Activated naive CD8-positive, alpha-beta T cell treated with anti-CD3 and anti-CD28 coated beads, Interleukin-2, amount 50 U/mL, for 24 hours (primary cell): ENCODE measurements at regions not wholly inside any gene's neighbourhood (a gene's known extent, or its start where the extent isn't known, plus 50 kb on each side); places are given as distances from the start of the nearest gene placed in this dataset.
"Not testable (repeated sequence)": the region's sequence is repeated elsewhere in the genome, so short reads cannot be mapped to it uniquely, and the experiment has no call there.

Experiments
- ATAC-seq: fragments of 150-1000 bp; cut with Tn5 transposase; one replicate; pipeline ENCODE4 v1.10.0; 2021
- DNase-seq: peaks from one replicate; pipeline ENCODE4 v3.0.0; 2021
- H3K27ac Mint-ChIP-seq: one replicate; pipeline ENCODE4 v1.8.0; 2021; ENCODE audit warnings: mild to moderate bottlenecking, mixed read lengths
- H3K27me3 Mint-ChIP-seq: one replicate; pipeline ENCODE4 v1.8.0; 2021; ENCODE audit warnings: mixed read lengths
- H3K36me3 Mint-ChIP-seq: one replicate; pipeline ENCODE4 v1.8.0; 2021; ENCODE audit warnings: low read depth, mixed read lengths
- H3K4me1 Mint-ChIP-seq: one replicate; pipeline ENCODE4 v1.8.0; 2021; ENCODE audit warnings: mixed read lengths
- H3K4me3 Mint-ChIP-seq: one replicate; pipeline ENCODE4 v1.8.0; 2021; ENCODE audit warnings: mild to moderate bottlenecking, moderate library complexity, mixed read lengths
- H3K9me3 Mint-ChIP-seq: one replicate; pipeline ENCODE4 v1.8.0; 2021; ENCODE audit warnings: mixed read lengths

GRCh38 chr2:142525720-142526119, 351.7 kb upstream of the KYNU start:
- DNase-seq = no peak
- H3K4me3 Mint-ChIP-seq = no peak overlapping the region
- no peaks in the 10 kb centered on the region for H3K36me3 Mint-ChIP-seq
- H3K27me3 Mint-ChIP-seq = no peaks in the 10 kb centered on the region
- H3K4me1 Mint-ChIP-seq = no peaks in the 10 kb centered on the region
- H3K9me3 Mint-ChIP-seq = no peaks in the 10 kb centered on the region
- no peak for ATAC-seq
- H3K27ac Mint-ChIP-seq = no peak overlapping the region

- no peak for DNase-seq
- H3K36me3 Mint-ChIP-seq = no peaks in the 10 kb centered on the region
- no peak overlapping the region for H3K4me3 Mint-ChIP-seq
- no peaks in the 10 kb centered on the region for H3K27me3 Mint-ChIP-seq
- H3K27ac Mint-ChIP-seq = no peak overlapping the region
- H3K9me3 Mint-ChIP-seq = peaks cover 3% of the 10 kb centered on the region
- no peak for ATAC-seq
- no peaks in the 10 kb centered on the region for H3K4me1 Mint-ChIP-seq
Observed at GRCh38 chr2:142521492-142521891, 356.0 kb upstream of the KYNU start.

DNA sequence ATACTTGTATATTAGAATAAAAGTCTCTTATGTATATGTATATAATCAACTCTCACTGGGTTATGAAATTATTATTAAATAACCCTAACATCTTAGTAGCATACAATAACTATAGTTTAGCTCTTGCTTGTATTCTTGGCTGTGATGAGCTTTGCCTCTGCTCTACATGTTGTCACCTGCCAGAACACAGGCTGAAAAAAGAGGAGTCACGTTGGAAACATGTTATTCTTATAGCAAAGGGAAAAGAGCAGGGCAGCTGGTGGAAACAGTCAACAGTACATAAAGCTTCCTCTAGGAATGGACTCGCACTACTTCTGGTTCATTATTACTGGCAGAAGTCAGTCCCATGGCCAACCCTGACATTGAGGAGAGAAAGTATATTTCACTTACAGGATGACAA, 362.0 kb upstream of the KYNU start:
- peaks cover 3% of the 10 kb centered on the region for H3K9me3 Mint-ChIP-seq
- H3K27me3 Mint-ChIP-seq = no peaks in the 10 kb centered on the region
- ATAC-seq (no peak), DNase-seq (no peak)
- no peak overlapping the region for H3K4me3 Mint-ChIP-seq
- H3K27ac Mint-ChIP-seq = no peak overlapping the region
- no peaks in the 10 kb centered on the region for H3K36me3 Mint-ChIP-seq
- H3K4me1 Mint-ChIP-seq = no peaks in the 10 kb centered on the region

- ATAC-seq = no peak
- H3K4me1 Mint-ChIP-seq = no peaks in the 10 kb centered on the region
- H3K4me3 Mint-ChIP-seq = no peak overlapping the region
- no peaks in the 10 kb centered on the region for H3K36me3 Mint-ChIP-seq
- no peak overlapping the region for H3K27ac Mint-ChIP-seq
- no peak for DNase-seq
- H3K27me3 Mint-ChIP-seq = no peaks in the 10 kb centered on the region
- no peaks in the 10 kb centered on the region for H3K9me3 Mint-ChIP-seq
Observed at GRCh38 chr2:142509401-142509800, 368.1 kb upstream of the KYNU start.

DNA sequence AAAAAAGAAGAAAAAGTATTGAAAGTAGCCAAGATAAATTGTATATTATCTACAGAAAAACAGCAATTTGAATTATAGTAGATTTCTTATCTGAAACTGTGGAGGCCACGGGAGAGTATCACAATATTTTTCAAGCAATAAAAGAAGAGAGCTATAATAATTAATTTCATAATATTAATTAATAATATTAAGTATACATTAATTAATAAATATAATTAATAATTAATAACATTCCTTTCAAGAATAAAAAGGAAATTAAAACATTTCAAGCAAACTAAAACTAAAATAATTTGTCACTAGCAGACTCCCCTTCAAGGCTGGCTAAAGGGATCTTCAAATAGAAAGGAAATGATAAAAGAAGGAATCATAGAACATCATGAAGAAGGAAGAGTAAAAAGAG, 372.7 kb upstream of the KYNU start:
- no peak for ATAC-seq
- Mint-ChIP-seq H3K4me3 (no peak overlapping the region), H3K27me3 (no peaks in the 10 kb centered on the region), H3K9me3 (peaks cover 7% of the 10 kb centered on the region), H3K27ac (no peak overlapping the region), H3K36me3 (no peaks in the 10 kb centered on the region), H3K4me1 (no peaks in the 10 kb centered on the region)
- no peak for DNase-seq

DNA sequence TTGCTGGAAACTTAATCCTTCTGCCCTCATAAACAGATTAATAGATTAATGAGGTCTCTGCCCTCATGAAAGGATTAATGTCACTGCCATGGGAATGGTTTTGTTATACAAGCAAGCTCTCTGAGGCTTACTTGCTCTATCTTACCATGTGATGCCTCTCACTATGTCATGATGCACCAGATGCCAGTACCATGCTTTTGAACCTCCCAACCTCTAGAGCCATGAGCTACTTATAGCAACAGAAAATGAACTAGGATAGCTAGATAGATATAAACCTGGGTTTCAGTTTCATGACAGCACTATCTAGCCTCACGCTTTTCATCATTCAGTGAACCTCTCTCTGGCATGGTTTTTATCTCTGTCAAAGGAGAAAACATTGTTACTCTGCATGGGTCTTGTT, 371.6 kb upstream of the LRP1B start:
- Mint-ChIP-seq H3K36me3 (no peaks in the 10 kb centered on the region), H3K4me1 (no peaks in the 10 kb centered on the region), H3K9me3 (peaks cover 7% of the 10 kb centered on the region), H3K27ac (no peak overlapping the region), H3K27me3 (no peaks in the 10 kb centered on the region), H3K4me3 (no peak overlapping the region)
- ATAC-seq (no peak), DNase-seq (no peak)

GRCh38 chr2:142495141-142495540, 364.3 kb upstream of the LRP1B start:
- ATAC-seq (no peak), DNase-seq (no peak)
- Mint-ChIP-seq H3K27me3 (no peaks in the 10 kb centered on the region), H3K4me1 (no peaks in the 10 kb centered on the region), H3K27ac (no peak overlapping the region), H3K9me3 (peaks cover under 1% of the 10 kb centered on the region), H3K36me3 (no peaks in the 10 kb centered on the region), H3K4me3 (no peak overlapping the region)

DNA sequence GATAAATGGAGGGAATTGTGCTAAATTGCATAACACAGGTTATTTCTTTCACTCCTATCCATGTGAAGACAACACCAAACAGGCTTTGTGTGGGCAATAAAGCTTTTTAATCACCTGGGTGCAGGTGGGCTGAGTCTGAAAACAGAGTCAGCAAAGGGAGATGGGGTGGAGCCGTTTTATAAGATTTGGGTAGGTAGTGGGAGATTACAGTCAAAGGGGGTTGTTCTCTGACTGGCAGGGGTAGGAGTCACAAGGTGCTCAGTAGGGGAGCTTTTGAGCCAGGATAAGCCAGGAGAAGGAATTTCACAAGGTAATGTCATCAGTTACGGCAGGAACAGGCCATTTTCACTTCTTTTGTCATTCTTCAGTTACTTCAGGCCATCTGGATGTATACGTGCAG, 358.8 kb upstream of the LRP1B start:
- not testable (repeated sequence) for H3K4me1 Mint-ChIP-seq, DNase-seq, H3K4me3 Mint-ChIP-seq, ATAC-seq, H3K27ac Mint-ChIP-seq, H3K9me3 Mint-ChIP-seq, H3K27me3 Mint-ChIP-seq, H3K36me3 Mint-ChIP-seq

- Mint-ChIP-seq H3K4me1 (no peaks in the 10 kb centered on the region), H3K27me3 (no peaks in the 10 kb centered on the region), H3K36me3 (no peaks in the 10 kb centered on the region), H3K4me3 (no peak overlapping the region), H3K9me3 (no peaks in the 10 kb centered on the region), H3K27ac (no peak overlapping the region)
- DNase-seq (no peak), ATAC-seq (no peak)
Observed at GRCh38 chr2:142484111-142484510, 353.3 kb upstream of the LRP1B start.

DNA sequence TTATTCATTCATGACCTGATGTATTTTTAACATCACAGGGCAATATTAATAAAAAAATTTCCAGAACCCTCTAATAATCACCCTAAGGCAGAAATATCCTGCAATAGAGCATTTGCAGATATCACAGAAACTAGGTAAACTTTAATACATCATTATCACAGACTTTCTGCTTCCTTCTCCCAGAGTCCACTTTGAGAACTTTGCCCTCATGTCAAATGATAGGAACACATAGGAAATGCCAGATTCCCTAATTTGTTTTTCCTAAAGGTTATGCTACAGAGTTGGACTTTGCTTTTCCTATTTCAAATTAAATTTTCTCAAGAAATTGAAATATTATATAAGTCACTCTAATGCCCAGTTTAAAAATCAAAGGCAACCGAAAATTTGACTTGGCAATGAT, 352.8 kb upstream of the LRP1B start:
- Mint-ChIP-seq H3K9me3 (no peaks in the 10 kb centered on the region), H3K4me1 (no peaks in the 10 kb centered on the region), H3K27me3 (no peaks in the 10 kb centered on the region), H3K4me3 (no peak overlapping the region), H3K27ac (no peak overlapping the region), H3K36me3 (no peaks in the 10 kb centered on the region)
- DNase-seq = no peak
- no peak for ATAC-seq

- no peaks in the 10 kb centered on the region for H3K27me3 Mint-ChIP-seq
- ATAC-seq (no peak), DNase-seq (no peak)
- H3K4me3 Mint-ChIP-seq = no peak overlapping the region
- no peak overlapping the region for H3K27ac Mint-ChIP-seq
- no peaks in the 10 kb centered on the region for H3K4me1 Mint-ChIP-seq
- peaks cover 7% of the 10 kb centered on the region for H3K9me3 Mint-ChIP-seq
- no peaks in the 10 kb centered on the region for H3K36me3 Mint-ChIP-seq
Observed at GRCh38 chr2:142478206-142478605, 347.4 kb upstream of the LRP1B start.

- H3K4me3 Mint-ChIP-seq = no peak overlapping the region
- H3K27me3 Mint-ChIP-seq = no peaks in the 10 kb centered on the region
- H3K9me3 Mint-ChIP-seq = peaks cover 27% of the 10 kb centered on the region
- no peaks in the 10 kb centered on the region for H3K36me3 Mint-ChIP-seq
- no peaks in the 10 kb centered on the region for H3K4me1 Mint-ChIP-seq
- H3K27ac Mint-ChIP-seq = no peak overlapping the region
- no peak for DNase-seq
- ATAC-seq = no peak
Observed at GRCh38 chr2:142472382-142472781, 341.6 kb upstream of the LRP1B start.

- no peak overlapping the region for H3K4me3 Mint-ChIP-seq
- peaks cover 23% of the 10 kb centered on the region for H3K9me3 Mint-ChIP-seq
- no peaks in the 10 kb centered on the region for H3K36me3 Mint-ChIP-seq
- ATAC-seq = no peak
- H3K4me1 Mint-ChIP-seq = no peaks in the 10 kb centered on the region
- DNase-seq = no peak
- no peaks in the 10 kb centered on the region for H3K27me3 Mint-ChIP-seq
- H3K27ac Mint-ChIP-seq = no peak overlapping the region
Observed at GRCh38 chr2:142467321-142467720, 336.5 kb upstream of the LRP1B start.

- H3K36me3 Mint-ChIP-seq = no peaks in the 10 kb centered on the region
- DNase-seq = no peak
- H3K27me3 Mint-ChIP-seq = no peaks in the 10 kb centered on the region
- no peaks in the 10 kb centered on the region for H3K4me1 Mint-ChIP-seq
- no peak overlapping the region for H3K27ac Mint-ChIP-seq
- peaks cover 5% of the 10 kb centered on the region for H3K9me3 Mint-ChIP-seq
- H3K4me3 Mint-ChIP-seq = no peak overlapping the region
- ATAC-seq = no peak
Observed at GRCh38 chr2:142463047-142463446, 332.2 kb upstream of the LRP1B start.

DNA sequence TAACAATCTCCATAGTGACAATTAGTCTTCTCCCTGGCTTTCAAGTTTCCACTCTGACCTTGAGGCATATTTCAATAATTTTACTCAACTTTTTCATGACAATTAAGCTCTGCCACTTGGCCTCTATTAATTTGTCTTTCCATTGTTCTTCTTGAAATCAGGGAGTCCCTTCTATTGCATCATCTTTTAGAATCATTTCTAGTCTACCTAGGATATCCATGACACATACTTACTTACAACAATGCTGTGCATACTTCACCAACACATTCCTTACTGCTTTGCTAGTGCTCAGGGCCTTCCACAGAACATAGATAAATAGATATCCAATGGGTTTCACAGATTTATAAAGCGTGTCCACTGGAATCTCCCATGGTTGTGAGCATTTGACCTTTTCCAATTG, 331.5 kb upstream of the LRP1B start:
- no peaks in the 10 kb centered on the region for H3K36me3 Mint-ChIP-seq
- H3K9me3 Mint-ChIP-seq = peaks cover 5% of the 10 kb centered on the region
- DNase-seq = no peak
- ATAC-seq = no peak
- H3K27ac Mint-ChIP-seq = no peak overlapping the region
- no peaks in the 10 kb centered on the region for H3K4me1 Mint-ChIP-seq
- H3K27me3 Mint-ChIP-seq = no peaks in the 10 kb centered on the region
- H3K4me3 Mint-ChIP-seq = no peak overlapping the region

DNA sequence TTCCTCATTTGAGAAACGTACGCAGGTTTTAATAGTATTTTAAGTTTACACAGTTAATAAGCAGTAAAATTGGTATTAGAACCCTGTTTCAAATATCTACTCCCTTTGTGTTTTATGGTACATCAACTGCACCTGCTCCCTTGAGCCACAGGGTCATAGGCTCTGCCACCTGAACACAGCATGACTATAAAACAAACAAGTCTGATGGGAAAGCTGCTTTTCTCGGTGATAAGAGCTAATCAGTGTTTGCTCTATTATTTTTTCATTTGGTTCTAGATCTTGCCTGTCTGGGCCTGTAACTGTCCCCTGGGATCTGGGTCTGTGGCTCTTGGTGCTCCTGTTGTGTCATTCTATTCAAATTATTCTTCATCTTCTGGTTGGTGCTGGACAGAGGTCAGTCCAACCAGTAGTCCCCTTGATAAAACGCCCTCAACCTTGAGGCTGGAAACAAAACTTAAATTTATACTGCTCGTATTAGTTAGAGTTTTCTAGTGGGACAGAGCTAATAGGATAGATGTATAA, 314.8 kb upstream of the LRP1B start:
- no peaks in the 10 kb centered on the region for H3K27me3 Mint-ChIP-seq
- no peaks in the 10 kb centered on the region for H3K36me3 Mint-ChIP-seq
- no peaks in the 10 kb centered on the region for H3K4me1 Mint-ChIP-seq
- H3K27ac Mint-ChIP-seq = no peak overlapping the region
- ATAC-seq (no peak), DNase-seq (no peak)
- H3K9me3 Mint-ChIP-seq = peaks cover 9% of the 10 kb centered on the region
- no peak overlapping the region for H3K4me3 Mint-ChIP-seq
